GM23338 (cell line): ENCODE measurements at regions not wholly inside any gene's neighbourhood (a gene's known extent, or its start where the extent isn't known, plus 50 kb on each side); places are given as distances from the start of the nearest gene placed in this dataset.

Source experiments
- ATAC-seq: fragments of 200-7000 bp; cut with Tn5 transposase; 3 replicates; pipeline ENCODE4 v1.9.1; 2020
- DNase-seq: peaks from one replicate; pipeline ENCODE4 v3.0.0-alpha.2; 2015; ENCODE audit warnings: low spot score
- H2AFZ ChIP-seq: fragments of 200-600 bp; sonication (generic); 2 replicates; pipeline ENCODE4 v1.8.0; 2016; ENCODE audit warnings: antibody characterized with exemption, mild to moderate bottlenecking, moderate library complexity
- H3F3A ChIP-seq: fragments of 200-600 bp; sonication (generic); replicated peaks from 2 replicates; pipeline ENCODE4 v1.8.0; 2017; ENCODE audit warnings: antibody characterized with exemption, mixed run types, low read depth
- H3K27ac ChIP-seq: fragments of 200-600 bp; sonication (generic); 2 replicates; pipeline ENCODE4 v1.6.1; 2016; ENCODE audit warnings: low read depth
- H3K27me3 ChIP-seq: fragments of 200-600 bp; sonication (generic); 2 replicates; pipeline ENCODE4 v1.8.0; 2016; ENCODE audit warnings: mild to moderate bottlenecking, mixed run types, moderate library complexity; ENCODE audit not compliant: insufficient read depth
- H3K36me3 ChIP-seq: fragments of 200-600 bp; sonication (generic); 2 replicates; pipeline ENCODE4 v1.8.0; 2016; ENCODE audit warnings: mild to moderate bottlenecking; ENCODE audit not compliant: insufficient read depth
- H3K4me1 ChIP-seq: fragments of 200-600 bp; sonication (generic); 2 replicates; pipeline ENCODE4 v1.8.0; 2016; ENCODE audit warnings: mild to moderate bottlenecking, moderate library complexity; ENCODE audit not compliant: insufficient read depth
- H3K4me2 ChIP-seq: fragments of 200-600 bp; sonication (generic); 2 replicates; pipeline ENCODE4 v1.7.1; 2017; ENCODE audit warnings: mixed run types
- H3K4me3 ChIP-seq: fragments of 200-600 bp; sonication (generic); 2 replicates; pipeline ENCODE4 v1.6.1; 2016; ENCODE audit warnings: mixed run types
- H3K79me2 ChIP-seq: fragments of 200-600 bp; sonication (generic); replicated peaks from 2 replicates; pipeline ENCODE4 v1.8.0; 2017; ENCODE audit warnings: mild to moderate bottlenecking; ENCODE audit not compliant: insufficient read depth
- H3K9me2 ChIP-seq: fragments of 200-600 bp; sonication (generic); 2 replicates; pipeline ENCODE4 v1.8.0; 2017; ENCODE audit not compliant: insufficient read depth
- H4K20me1 ChIP-seq: fragments of 200-600 bp; sonication (generic); replicated peaks from 2 replicates; pipeline ENCODE4 v1.8.0; 2017; ENCODE audit warnings: mild to moderate bottlenecking; ENCODE audit not compliant: insufficient read depth
- H3K27ac Mint-ChIP-seq: 2 replicates; pipeline ENCODE4 v1.8.0; 2020; ENCODE audit warnings: inconsistent platforms, mild to moderate bottlenecking, moderate library complexity, mixed read lengths
- H3K27me3 Mint-ChIP-seq: 3 replicates; pipeline ENCODE4 v1.8.0; 2022; ENCODE audit warnings: low read depth, mild to moderate bottlenecking, moderate library complexity, mixed read lengths, inconsistent platforms; ENCODE audit not compliant: insufficient read depth, poor library complexity
- H3K36me3 Mint-ChIP-seq: 3 replicates; pipeline ENCODE4 v1.8.0; 2021; ENCODE audit warnings: low read depth, mild to moderate bottlenecking, inconsistent platforms, moderate library complexity, mixed read lengths
- H3K4me1 Mint-ChIP-seq: 3 replicates; pipeline ENCODE4 v1.8.0; 2020; ENCODE audit warnings: mild to moderate bottlenecking, inconsistent platforms, mixed read lengths
- H3K4me3 Mint-ChIP-seq: 3 replicates; pipeline ENCODE4 v1.8.0; 2021; ENCODE audit warnings: moderate library complexity, mild to moderate bottlenecking, inconsistent platforms, mixed read lengths
- H3K9me3 Mint-ChIP-seq: 3 replicates; pipeline ENCODE4 v1.8.0; 2020; ENCODE audit warnings: moderate library complexity, mild to moderate bottlenecking, inconsistent platforms, mixed read lengths
- CREB1 ChIP-seq: fragments of 250-450 bp; sonication (Bioruptor Pico); IDR thresholded peaks from 2 replicates; pipeline ENCODE4 v1.5.0; 2020; ENCODE audit warnings: low read depth, mild to moderate bottlenecking, moderate library complexity
- CTCF ChIP-seq, 2 experiments: fragments of 200-600 bp in 1 of 2; sonication (generic) in 1 of 2; conservative IDR thresholded peaks; 2 replicates each; pipeline versions ENCODE4 v1.5.1 to v1.6.1; 2016 to 2017; ENCODE audit warnings: antibody characterized with exemption in 2 of 2, low read depth in 2 of 2, mild to moderate bottlenecking in 2 of 2, moderate library complexity in 1 of 2
- ETS1 ChIP-seq: IDR thresholded peaks from 2 replicates; pipeline ENCODE4 v1.6.1; 2016; ENCODE audit warnings: antibody characterized with exemption
- EZH2 ChIP-seq: fragments of 200-600 bp; sonication (generic); IDR thresholded peaks from one replicate; pipeline ENCODE4 v1.8.0; 2017; ENCODE audit warnings: antibody characterized with exemption, mild to moderate bottlenecking, low read depth; ENCODE audit not compliant: unreplicated experiment
- EZH2phosphoT487 ChIP-seq: fragments of 200-600 bp; sonication (generic); IDR thresholded peaks from one replicate; pipeline ENCODE4 v1.8.1; 2018; ENCODE audit warnings: antibody characterized with exemption; ENCODE audit not compliant: unreplicated experiment
- JUNB ChIP-seq: IDR thresholded peaks from one replicate; pipeline ENCODE4 v1.6.1; 2016; ENCODE audit warnings: antibody characterized with exemption; ENCODE audit not compliant: unreplicated experiment
- NANOG ChIP-seq: IDR thresholded peaks from 2 replicates; pipeline ENCODE4 v1.6.1; 2016; ENCODE audit warnings: antibody characterized with exemption, borderline replicate concordance
- POLR2AphosphoS5 ChIP-seq: IDR thresholded peaks from 2 replicates; pipeline ENCODE4 v1.6.1; 2016; ENCODE audit warnings: antibody characterized with exemption, low read depth
- REST ChIP-seq: IDR thresholded peaks from one replicate; pipeline ENCODE4 v1.6.1; 2018; ENCODE audit warnings: antibody characterized with exemption; ENCODE audit not compliant: unreplicated experiment
- STAT1 ChIP-seq: IDR thresholded peaks from one replicate; pipeline ENCODE4 v1.6.1; 2016; ENCODE audit warnings: antibody characterized with exemption; ENCODE audit not compliant: unreplicated experiment
- ZNF114 ChIP-seq: fragments of 250-450 bp; sonication (Bioruptor Pico); IDR thresholded peaks from 2 replicates; pipeline ENCODE4 v1.5.0; 2020; ENCODE audit warnings: mild to moderate bottlenecking, moderate library complexity
- ZNF331 ChIP-seq: fragments of 250-450 bp; sonication (Bioruptor Pico); IDR thresholded peaks from 2 replicates; pipeline ENCODE4 v1.5.0; 2020; ENCODE audit warnings: low read depth, mild to moderate bottlenecking, moderate library complexity
- ZNF462 ChIP-seq: fragments of 250-450 bp; sonication (Bioruptor Pico); IDR thresholded peaks from 2 replicates; pipeline ENCODE4 v1.5.0; 2020; ENCODE audit warnings: mild to moderate bottlenecking, moderate library complexity

GRCh38 chr15:26045516-26045915, 182.4 kb upstream of the ATP10A start:
- Mint-ChIP-seq H3K4me1 (peaks cover 4% of the 10 kb centered on the region; the same call in 2 of the 3 replicates), H3K4me3 (no peak overlapping the region), H3K9me3 (no peaks in the 10 kb centered on the region; the same call in 2 of the 3 replicates), H3K27ac (no peak overlapping the region), H3K36me3 (no peaks in the 10 kb centered on the region), H3K27me3 (no peaks in the 10 kb centered on the region)
- Histone ChIP-seq H4K20me1 (no peaks in the 10 kb centered on the region), H3K27ac (no peak overlapping the region), H3K27me3 (no peaks in the 10 kb centered on the region), H3K4me1 (no peaks in the 10 kb centered on the region), H3K4me2 (no peak overlapping the region), H3K79me2 (no peaks in the 10 kb centered on the region), H3F3A (no peaks in the 10 kb centered on the region), H3K9me2 (peaks cover 6% of the 10 kb centered on the region; the same call in 1 of the 2 replicates), H2AFZ (no peak overlapping the region), H3K36me3 (no peaks in the 10 kb centered on the region), H3K4me3 (no peak overlapping the region)
- DNase-seq (no peak), ATAC-seq (no peak)
- TF ChIP-seq EZH2phosphoT487 (no peak), ZNF114 (no peak), ZNF331 (no peak), CREB1 (CRISPR knock-in tag) (no peak), CTCF (conservative IDR thresholded peaks at IDR 0.05; ENCODE audit: low read depth in 2 of 2) (no peak), EZH2 (no peak), POLR2AphosphoS5 (no peak), NANOG (no peak), REST (no peak), STAT1 (no peak), JUNB (no peak), ETS1 (no peak), ZNF462 (CRISPR knock-in tag) (no peak)
